Activated CD8-positive, alpha-beta memory T cell treated with anti-CD3 and anti-CD28 coated beads, Interleukin-2, amount 10 ng/mL, durations not matched to agents 7 days and 5 days (primary cell): ENCODE measurements at regions not wholly inside any gene's neighbourhood (a gene's known extent, or its start where the extent isn't known, plus 50 kb on each side); places are given as distances from the start of the nearest gene placed in this dataset.
A peak's percentile ranks its signal among the peaks of the same experiment; 100 is the strongest.

Experiments
- ATAC-seq: fragments of 150-1000 bp; cut with Tn5 transposase; one replicate; pipeline ENCODE4 v1.10.0; 2021; ENCODE audit warnings: moderate library complexity
- CTCF ChIA-PET: fragments of 350-600 bp; sonication (Branson Sonifier 250); formaldehyde crosslinking; loops from one replicate; lab custom pipeline; 2021; ENCODE audit warnings: antibody characterized with exemption; lab: Charles Lee
- DNase-seq: peaks from one replicate; pipeline ENCODE4 v3.0.0-alpha.2; 2020
- H3K27ac Mint-ChIP-seq: one replicate; pipeline ENCODE4 v1.8.0; 2021; ENCODE audit warnings: mild to moderate bottlenecking, mixed read lengths
- H3K27me3 Mint-ChIP-seq: one replicate; pipeline ENCODE4 v1.8.0; 2021; ENCODE audit warnings: mixed read lengths
- H3K36me3 Mint-ChIP-seq: one replicate; pipeline ENCODE4 v1.8.0; 2021; ENCODE audit warnings: mild to moderate bottlenecking, mixed read lengths
- H3K4me1 Mint-ChIP-seq: one replicate; pipeline ENCODE4 v1.8.0; 2021; ENCODE audit warnings: mixed read lengths
- H3K4me3 Mint-ChIP-seq: one replicate; pipeline ENCODE4 v1.8.0; 2021; ENCODE audit warnings: mild to moderate bottlenecking, moderate library complexity, mixed read lengths
- H3K9me3 Mint-ChIP-seq: one replicate; pipeline ENCODE4 v1.8.0; 2022; ENCODE audit warnings: low read depth, mixed read lengths

DNA sequence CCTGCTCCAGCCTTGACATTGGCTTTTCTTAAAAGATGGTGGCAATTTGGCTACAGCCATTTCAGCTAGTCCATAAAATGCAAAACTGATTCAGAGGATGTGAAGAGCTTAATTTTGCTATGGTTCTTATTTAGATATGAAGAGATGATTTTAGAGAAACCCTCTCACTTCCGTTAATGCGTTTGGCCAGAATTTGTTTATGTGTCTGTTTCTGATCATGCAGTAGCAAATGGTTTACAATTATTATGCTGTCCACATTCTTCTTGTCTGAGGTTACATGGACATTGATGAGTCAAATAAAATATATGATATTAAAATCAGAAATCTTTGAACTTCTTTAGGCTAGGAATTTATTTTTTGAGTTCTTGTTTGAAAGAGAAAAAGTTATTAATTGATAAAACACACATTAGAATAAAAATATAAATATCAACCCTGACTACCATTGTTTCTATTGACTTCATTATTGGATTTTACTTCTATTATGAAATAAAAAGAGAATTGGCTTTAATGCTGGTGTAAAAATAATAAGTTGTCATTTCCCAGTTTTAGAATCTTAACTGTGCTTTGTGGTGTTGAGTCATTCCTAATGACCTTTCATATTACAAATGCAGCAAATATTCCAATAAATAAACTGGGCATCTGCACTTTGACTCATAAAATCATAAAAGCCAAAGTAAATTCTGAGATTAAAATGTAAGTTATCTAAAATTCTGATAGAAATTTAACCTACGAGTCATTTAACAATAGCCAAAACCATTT lies 1286.0 kb upstream of the GJE1 start:
- no peaks in the 10 kb centered on the region for H3K36me3 Mint-ChIP-seq
- ATAC-seq (no peak), DNase-seq (no peak)
- H3K4me3 Mint-ChIP-seq = no peak overlapping the region
- no peaks in the 10 kb centered on the region for H3K4me1 Mint-ChIP-seq
- no peaks in the 10 kb centered on the region for H3K9me3 Mint-ChIP-seq
- CTCF ChIA-PET = no interaction called here
- H3K27ac Mint-ChIP-seq = no peak overlapping the region
- H3K27me3 Mint-ChIP-seq = peaks cover 2% of the 10 kb centered on the region

DNA sequence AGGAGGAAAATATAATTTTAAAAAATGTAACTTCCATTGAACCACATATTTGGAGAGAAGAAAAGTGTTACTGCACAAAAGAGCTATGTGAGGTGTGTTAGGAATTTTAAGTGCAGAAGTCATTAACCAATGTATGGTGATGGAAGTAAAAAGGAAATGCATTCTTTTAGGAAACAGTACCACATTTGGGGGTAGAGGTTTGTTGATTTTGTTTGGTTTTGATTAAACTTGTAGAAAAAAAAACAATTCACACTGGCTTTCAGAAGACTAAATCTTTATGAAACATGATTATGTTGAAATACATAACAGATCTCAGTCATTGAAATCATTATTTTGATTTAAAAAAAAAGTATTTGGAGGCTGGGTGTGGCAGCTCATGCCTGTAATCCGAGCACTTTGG lies 1287.0 kb upstream of the GJE1 start:
- H3K9me3 Mint-ChIP-seq = no peaks in the 10 kb centered on the region
- DNase-seq (no peak), ATAC-seq (no peak)
- peaks cover 2% of the 10 kb centered on the region for H3K27me3 Mint-ChIP-seq
- CTCF ChIA-PET = no interaction called here
- no peaks in the 10 kb centered on the region for H3K4me1 Mint-ChIP-seq
- H3K27ac Mint-ChIP-seq = no peak overlapping the region
- no peak overlapping the region for H3K4me3 Mint-ChIP-seq
- H3K36me3 Mint-ChIP-seq = no peaks in the 10 kb centered on the region

DNA sequence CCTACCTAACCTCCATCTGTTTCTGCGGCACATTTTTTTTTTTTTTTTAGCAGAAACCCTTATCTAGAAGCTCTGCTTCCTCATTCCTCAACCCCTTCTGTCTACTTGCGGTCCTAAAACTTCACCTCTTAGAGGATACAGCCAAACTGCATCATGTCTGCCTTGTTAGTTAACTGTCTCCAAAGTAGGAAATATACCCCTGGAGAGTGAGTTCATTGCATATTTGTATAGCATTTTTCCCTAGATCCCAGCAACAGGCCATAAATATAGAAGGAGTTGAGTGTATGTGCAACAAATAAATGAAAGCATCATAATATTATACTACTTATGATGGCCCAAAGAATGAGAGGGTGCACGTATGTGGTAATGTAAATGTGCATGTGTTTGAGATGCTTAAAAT lies 1288.6 kb upstream of the GJE1 start:
- H3K36me3 Mint-ChIP-seq = no peaks in the 10 kb centered on the region
- no peaks in the 10 kb centered on the region for H3K4me1 Mint-ChIP-seq
- no peak for ATAC-seq
- no peak for DNase-seq
- CTCF ChIA-PET = no interaction called here
- H3K27me3 Mint-ChIP-seq = peaks cover 2% of the 10 kb centered on the region
- H3K4me3 Mint-ChIP-seq = no peak overlapping the region
- no peaks in the 10 kb centered on the region for H3K9me3 Mint-ChIP-seq
- H3K27ac Mint-ChIP-seq = no peak overlapping the region

DNA sequence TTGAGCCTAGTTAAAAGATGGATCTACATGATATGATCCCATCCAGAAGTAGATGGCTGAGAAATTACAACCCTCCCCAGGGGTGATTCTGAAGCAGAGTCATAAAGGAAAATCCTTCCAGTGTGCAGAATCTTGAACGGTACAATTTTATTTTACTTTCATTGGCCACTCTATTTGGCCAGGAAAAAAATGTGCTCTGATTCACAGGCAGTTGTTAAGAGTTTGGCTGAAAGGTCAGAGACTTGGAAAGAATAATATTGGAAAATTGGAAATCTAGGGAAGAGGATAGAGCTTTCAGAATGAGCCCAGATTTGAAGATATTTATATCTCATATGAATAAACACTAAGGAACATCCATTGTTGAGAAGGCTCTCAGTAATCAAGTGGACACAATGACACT lies 1299.3 kb upstream of the GJE1 start:
- CTCF ChIA-PET = no interaction called here
- H3K9me3 Mint-ChIP-seq = no peaks in the 10 kb centered on the region
- H3K4me3 Mint-ChIP-seq = no peak overlapping the region
- H3K27me3 Mint-ChIP-seq = peaks cover 10% of the 10 kb centered on the region
- H3K4me1 Mint-ChIP-seq = no peaks in the 10 kb centered on the region
- DNase-seq = no peak
- H3K27ac Mint-ChIP-seq = no peak overlapping the region
- no peak for ATAC-seq
- no peaks in the 10 kb centered on the region for H3K36me3 Mint-ChIP-seq

DNA sequence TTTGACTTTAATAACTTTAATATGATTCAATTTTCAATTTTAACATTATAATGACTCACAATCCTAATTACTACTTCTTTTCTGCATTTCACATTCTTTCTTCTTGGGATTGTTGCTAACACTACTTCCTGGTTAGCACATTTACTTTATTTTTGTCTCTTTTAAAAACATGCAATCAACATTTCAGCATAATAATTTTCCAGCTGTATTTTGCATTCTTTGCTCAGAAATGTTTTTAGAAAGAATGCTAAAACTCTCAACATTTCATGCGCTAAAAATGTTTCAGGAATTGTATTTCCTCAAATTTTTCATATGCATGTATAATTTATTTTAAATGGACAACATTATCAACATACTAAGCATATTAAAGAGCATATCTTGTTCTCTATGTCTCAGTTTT lies 1302.1 kb upstream of the GJE1 start:
- H3K27me3 Mint-ChIP-seq = peaks cover 9% of the 10 kb centered on the region
- H3K4me1 Mint-ChIP-seq = no peaks in the 10 kb centered on the region
- ATAC-seq = no peak
- H3K4me3 Mint-ChIP-seq = no peak overlapping the region
- no peak overlapping the region for H3K27ac Mint-ChIP-seq
- H3K36me3 Mint-ChIP-seq = no peaks in the 10 kb centered on the region
- CTCF ChIA-PET = no interaction called here
- no peaks in the 10 kb centered on the region for H3K9me3 Mint-ChIP-seq
- DNase-seq = no peak

DNA sequence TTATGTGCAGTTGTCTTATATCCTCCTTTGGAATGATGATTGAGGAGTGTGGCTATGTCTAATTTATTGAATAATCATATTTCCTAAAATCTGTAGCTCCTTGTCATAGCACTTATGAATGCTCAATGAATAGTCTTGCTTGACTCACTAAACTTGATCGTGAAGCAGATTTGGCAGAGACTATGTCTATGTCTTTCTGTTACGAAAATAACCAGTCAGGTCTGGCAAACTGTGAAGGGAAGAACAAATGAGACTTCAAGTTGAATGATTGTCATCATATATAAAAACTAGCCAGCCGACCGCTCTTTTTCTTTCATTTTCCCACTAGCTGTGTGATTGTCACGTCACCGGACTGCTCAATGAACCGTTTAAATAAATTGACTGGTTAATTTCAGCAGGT lies 1303.9 kb upstream of the GJE1 start:
- ATAC-seq = no peak
- no peaks in the 10 kb centered on the region for H3K4me1 Mint-ChIP-seq
- H3K27ac Mint-ChIP-seq = no peak overlapping the region
- no peak for DNase-seq
- H3K4me3 Mint-ChIP-seq = no peak overlapping the region
- H3K27me3 Mint-ChIP-seq = peaks cover 9% of the 10 kb centered on the region
- H3K9me3 Mint-ChIP-seq = no peaks in the 10 kb centered on the region
- H3K36me3 Mint-ChIP-seq = no peaks in the 10 kb centered on the region
- CTCF ChIA-PET = no interaction called here

DNA sequence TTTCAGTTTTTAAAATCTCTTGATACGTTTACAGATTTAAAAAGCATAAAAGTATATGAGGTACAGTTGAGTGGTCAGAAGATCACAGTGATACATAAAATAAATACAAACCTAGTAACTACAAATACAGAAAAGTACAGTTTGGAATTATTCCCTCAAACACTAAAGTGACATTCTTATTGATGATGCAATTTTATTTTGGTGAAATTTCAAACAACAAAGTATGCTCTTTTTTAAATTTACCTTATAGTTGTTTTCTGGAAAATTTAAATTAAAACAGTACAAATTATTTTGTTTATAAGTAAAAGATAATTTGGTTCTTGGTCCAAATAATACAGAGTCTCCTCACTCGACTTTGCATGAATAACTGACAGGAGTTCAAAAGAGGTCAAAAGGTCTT lies 1305.1 kb upstream of the GJE1 start:
- H3K4me1 Mint-ChIP-seq = no peaks in the 10 kb centered on the region
- no peaks in the 10 kb centered on the region for H3K36me3 Mint-ChIP-seq
- no peak overlapping the region for H3K4me3 Mint-ChIP-seq
- ATAC-seq = no peak
- H3K27me3 Mint-ChIP-seq = peaks cover 15% of the 10 kb centered on the region
- H3K27ac Mint-ChIP-seq = no peak overlapping the region
- no peaks in the 10 kb centered on the region for H3K9me3 Mint-ChIP-seq
- CTCF ChIA-PET = no interaction called here
- DNase-seq = no peak

DNA sequence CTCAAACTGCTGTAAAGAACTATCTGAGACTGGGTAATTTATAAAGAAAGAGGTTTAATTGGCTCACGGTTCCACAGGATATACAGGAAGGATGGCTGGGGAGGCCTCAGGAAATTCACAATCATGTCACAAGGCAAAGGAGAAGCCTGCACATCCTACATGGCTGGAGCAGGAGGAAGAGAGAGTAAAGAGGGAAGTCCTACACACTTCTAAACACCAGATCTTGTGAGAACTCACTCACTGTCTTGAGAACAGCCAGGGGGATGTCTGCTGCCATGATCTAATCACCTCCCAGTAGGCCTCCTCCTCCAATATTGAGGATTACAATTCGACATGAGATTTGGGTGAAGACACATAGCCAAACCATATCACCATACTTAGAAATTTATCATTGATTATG lies 1307.0 kb upstream of the GJE1 start:
- DNase-seq (no peak), ATAC-seq (no peak)
- CTCF ChIA-PET = no interaction called here
- peaks cover 20% of the 10 kb centered on the region for H3K27me3 Mint-ChIP-seq
- no peaks in the 10 kb centered on the region for H3K4me1 Mint-ChIP-seq
- no peaks in the 10 kb centered on the region for H3K9me3 Mint-ChIP-seq
- H3K4me3 Mint-ChIP-seq = no peak overlapping the region
- no peak overlapping the region for H3K27ac Mint-ChIP-seq
- no peaks in the 10 kb centered on the region for H3K36me3 Mint-ChIP-seq

DNA sequence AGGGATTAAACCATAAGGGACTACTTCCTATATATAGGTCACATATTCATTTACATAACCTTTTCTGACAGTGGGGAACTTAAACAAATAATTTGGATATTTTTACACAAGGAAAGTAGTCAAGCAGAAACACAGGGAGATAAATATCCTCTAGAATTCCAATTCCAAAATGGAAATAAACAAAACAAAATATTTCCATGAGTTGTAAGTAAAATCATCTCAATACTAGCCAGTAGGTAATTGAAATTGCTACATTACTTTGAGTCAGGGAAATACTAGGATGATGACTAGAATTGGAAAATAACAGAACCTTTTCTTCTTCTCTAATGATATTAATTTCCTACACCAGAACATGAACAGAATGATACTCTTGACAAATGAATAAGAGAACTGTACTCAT lies 1308.1 kb upstream of the GJE1 start:
- H3K36me3 Mint-ChIP-seq = no peaks in the 10 kb centered on the region
- ATAC-seq = no peak

DNA sequence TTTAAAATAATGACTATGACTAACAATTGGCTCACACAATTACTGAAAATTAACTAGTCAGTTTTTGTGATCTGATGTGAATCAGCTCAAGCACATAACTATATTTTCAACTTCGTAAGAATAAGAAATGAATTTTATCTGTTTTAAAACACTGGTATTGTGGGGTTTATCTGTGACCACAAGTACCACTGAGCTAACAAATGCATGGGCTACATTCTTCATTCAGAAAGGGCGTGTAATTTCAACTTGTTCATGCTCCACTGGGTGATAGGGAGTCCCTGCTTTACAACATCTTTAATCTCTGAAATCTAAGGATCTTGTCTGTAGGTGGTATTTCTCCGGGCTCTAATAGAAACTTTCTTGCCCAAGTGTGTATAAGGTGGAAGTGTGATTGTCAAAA lies 1311.5 kb upstream of the GJE1 start:
- CTCF ChIA-PET = no interaction called here
- peaks cover 43% of the 10 kb centered on the region for H3K27me3 Mint-ChIP-seq

More for the DNA sequence above, 1308.1 kb upstream of the GJE1 start:
- Mint-ChIP-seq H3K27me3 (peaks cover 28% of the 10 kb centered on the region), H3K27ac (no peak overlapping the region), H3K4me1 (no peaks in the 10 kb centered on the region), H3K9me3 (no peaks in the 10 kb centered on the region), H3K4me3 (no peak overlapping the region)
- no peak for DNase-seq
- CTCF ChIA-PET = no interaction called here

DNA sequence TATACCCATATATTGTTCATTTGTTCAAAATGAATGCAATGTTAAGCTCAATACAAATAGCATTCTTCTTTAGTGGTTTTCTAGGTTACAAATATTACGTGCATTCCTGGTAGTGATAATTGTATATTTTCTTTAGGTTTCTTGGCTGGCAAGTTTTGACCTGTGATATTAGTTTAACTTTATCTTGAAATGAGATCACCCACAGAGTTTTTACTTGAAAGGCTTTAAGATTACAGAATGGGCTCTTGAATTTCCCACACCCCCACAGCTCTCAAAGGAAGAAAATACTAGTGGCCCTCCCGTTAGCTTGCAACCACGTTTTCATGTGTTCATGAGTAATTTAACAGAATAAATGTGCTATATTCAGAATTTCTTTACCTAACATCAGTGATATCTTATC lies 1315.5 kb upstream of the GJE1 start:
- Mint-ChIP-seq H3K4me1 (no peaks in the 10 kb centered on the region), H3K27ac (no peak overlapping the region), H3K9me3 (peaks cover 6% of the 10 kb centered on the region), H3K27me3 (peaks cover 44% of the 10 kb centered on the region), H3K4me3 (no peak overlapping the region), H3K36me3 (peaks cover 2% of the 10 kb centered on the region)
- ATAC-seq (no peak), DNase-seq (no peak)
- CTCF ChIA-PET = no interaction called here

More for the DNA sequence above, 1311.5 kb upstream of the GJE1 start:
- H3K27ac Mint-ChIP-seq = no peak overlapping the region
- H3K36me3 Mint-ChIP-seq = no peaks in the 10 kb centered on the region
- H3K4me3 Mint-ChIP-seq = no peak overlapping the region
- ATAC-seq = no peak
- DNase-seq = no peak
- H3K9me3 Mint-ChIP-seq = no peaks in the 10 kb centered on the region
- H3K4me1 Mint-ChIP-seq = no peaks in the 10 kb centered on the region

DNA sequence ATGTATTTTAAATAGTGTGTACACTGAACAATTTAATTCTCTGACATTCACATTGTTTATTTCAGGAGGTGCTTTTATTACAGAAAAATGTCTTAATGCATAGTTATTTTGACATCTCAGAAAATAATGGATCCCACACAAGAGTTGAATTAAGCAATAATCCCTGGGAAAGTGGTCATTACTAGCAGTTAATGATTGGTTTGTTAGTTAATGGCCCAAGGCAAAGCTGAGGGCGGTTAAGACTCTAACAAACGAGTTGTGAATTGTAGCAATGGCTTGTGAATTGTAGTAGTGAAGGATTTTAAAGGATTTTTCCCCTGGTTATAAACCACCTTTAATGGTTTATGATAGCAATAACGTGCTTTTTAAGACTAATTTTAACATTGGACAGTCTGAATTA lies 1316.0 kb upstream of the GJE1 start:
- Mint-ChIP-seq H3K4me1 (peaks cover 2% of the 10 kb centered on the region), H3K9me3 (peaks cover 6% of the 10 kb centered on the region), H3K27me3 (peaks cover 43% of the 10 kb centered on the region), H3K36me3 (peaks cover 2% of the 10 kb centered on the region), H3K4me3 (no peak overlapping the region), H3K27ac (no peak overlapping the region)
- DNase-seq (no peak), ATAC-seq (no peak)
- CTCF ChIA-PET = no interaction called here

DNA sequence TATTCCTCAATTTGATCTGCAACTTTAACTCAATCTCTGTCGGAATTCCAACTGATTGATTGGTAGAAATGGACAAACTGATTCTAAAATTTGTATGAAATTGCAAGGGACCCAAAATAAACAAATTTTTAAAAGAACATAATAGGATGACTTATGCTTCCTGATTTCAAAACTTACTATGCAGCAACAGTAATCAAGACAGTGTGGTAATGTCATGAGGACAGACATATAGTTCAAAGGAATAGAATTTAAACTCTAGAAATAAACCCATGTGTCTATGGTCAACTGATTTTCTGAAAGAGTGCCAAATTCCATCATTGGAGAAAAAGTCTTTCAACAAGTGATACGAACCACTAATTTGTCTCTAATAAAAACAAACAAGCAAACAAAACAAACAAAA lies 1320.1 kb upstream of the GJE1 start:
- H3K27ac Mint-ChIP-seq = no peak overlapping the region
- peaks cover 17% of the 10 kb centered on the region for H3K36me3 Mint-ChIP-seq
- DNase-seq (no peak), ATAC-seq (no peak)
- CTCF ChIA-PET = no interaction called here
- peaks cover 29% of the 10 kb centered on the region for H3K4me1 Mint-ChIP-seq
- H3K4me3 Mint-ChIP-seq = no peak overlapping the region
- H3K9me3 Mint-ChIP-seq = peaks cover 10% of the 10 kb centered on the region
- peaks cover 38% of the 10 kb centered on the region for H3K27me3 Mint-ChIP-seq

DNA sequence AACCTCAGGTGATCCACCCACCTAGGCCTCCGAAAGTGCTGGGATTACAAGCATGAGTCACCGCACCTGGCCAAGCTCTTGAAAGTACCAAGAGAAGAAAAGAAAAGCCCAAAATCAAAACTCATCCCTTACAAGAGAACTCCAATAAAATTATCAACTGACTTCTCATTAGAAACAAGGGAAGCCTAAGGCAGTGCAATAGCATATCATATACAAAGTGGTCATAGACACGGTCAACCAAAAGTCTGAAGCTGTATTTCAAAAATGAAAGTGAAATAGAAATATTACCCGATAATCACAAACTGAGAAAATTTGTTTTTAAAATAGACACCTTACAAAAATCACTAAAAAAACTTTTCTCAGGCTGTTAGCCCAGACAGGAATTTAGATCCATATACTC lies 1321.1 kb upstream of the GJE1 start:
- peak overlapping the region; percentile 24 for H3K27ac Mint-ChIP-seq
- peaks cover 10% of the 10 kb centered on the region for H3K9me3 Mint-ChIP-seq
- no peak for DNase-seq
- H3K4me1 Mint-ChIP-seq = peaks cover 29% of the 10 kb centered on the region
- H3K27me3 Mint-ChIP-seq = peaks cover 29% of the 10 kb centered on the region
- ATAC-seq = no peak
- peaks cover 17% of the 10 kb centered on the region for H3K36me3 Mint-ChIP-seq
- peak overlapping the region; percentile 39 for H3K4me3 Mint-ChIP-seq
- CTCF ChIA-PET = no interaction called here
